PC-9 (cell line): ENCODE measurements at regions not wholly inside any gene's neighbourhood (a gene's known extent, or its start where the extent isn't known, plus 50 kb on each side); places are given as distances from the start of the nearest gene placed in this dataset.
"Not testable (repeated sequence)": the region's sequence is repeated elsewhere in the genome, so short reads cannot be mapped to it uniquely, and the experiment has no call there.

Experiments
- BruUV-seq: library from RNA; stranded (reverse); fragments of 400-500 nt; replicated peaks from 2 replicates; lab custom pipeline; 2021; lab: Mats Ljungman, UMichigan
- CTCF ChIA-PET: fragments of 300-600 bp; sonication (Branson Sonifier 250); formaldehyde crosslinking; loops from one replicate; lab custom pipeline; 2022; ENCODE audit warnings: antibody characterized with exemption; lab: Charles Lee
- POLR2A ChIA-PET: fragments of 300-600 bp; sonication (Branson Sonifier 250); formaldehyde crosslinking; loops from one replicate; lab custom pipeline; 2022; ENCODE audit warnings: antibody characterized with exemption; ENCODE audit not compliant: unreplicated experiment; lab: Charles Lee
- DNase-seq, 2 experiments: peaks; one replicate each; pipeline versions ENCODE4 v3.0.0 to v3.0.0-alpha.2; 2015 to 2022; ENCODE audit warnings: mixed read lengths in 1 of 2
- H2AFZ ChIP-seq: fragments of 200-600 bp; sonication (generic); 2 replicates; pipeline ENCODE4 v1.8.1; 2017; ENCODE audit warnings: antibody characterized with exemption
- H3F3A ChIP-seq: fragments of 200-600 bp; sonication (generic); 2 replicates; pipeline ENCODE4 v1.8.1; 2017; ENCODE audit warnings: antibody characterized with exemption, mild to moderate bottlenecking, low read depth; ENCODE audit not compliant: insufficient read depth
- H3K27ac ChIP-seq: fragments of 200-600 bp; sonication (generic); 2 replicates; pipeline ENCODE4 v1.6.1; 2016; ENCODE audit warnings: mixed run types
- H3K27me3 ChIP-seq: fragments of 200-600 bp; sonication (generic); 2 replicates; pipeline ENCODE4 v1.6.1; 2016; ENCODE audit warnings: low read depth, mixed run types; ENCODE audit not compliant: insufficient read depth
- H3K36me3 ChIP-seq: fragments of 200-600 bp; sonication (generic); 2 replicates; pipeline ENCODE4 v1.6.1; 2016; ENCODE audit warnings: low read depth, mixed run types
- H3K4me1 ChIP-seq: fragments of 200-600 bp; sonication (generic); replicated peaks from 2 replicates; pipeline ENCODE4 v1.6.1; 2016; ENCODE audit warnings: mixed run types; ENCODE audit not compliant: insufficient read depth
- H3K4me2 ChIP-seq: fragments of 200-600 bp; sonication (generic); 2 replicates; pipeline ENCODE4 v1.6.1; 2017; ENCODE audit warnings: mixed run types
- H3K4me3 ChIP-seq: fragments of 200-600 bp; sonication (generic); 2 replicates; pipeline ENCODE4 v1.6.1; 2016; ENCODE audit warnings: mixed run types
- H3K79me2 ChIP-seq: fragments of 200-600 bp; sonication (generic); 2 replicates; pipeline ENCODE4 v1.6.1; 2017; ENCODE audit warnings: low read depth, mixed run types
- H3K9me2 ChIP-seq: fragments of 200-600 bp; sonication (generic); 2 replicates; pipeline ENCODE4 v1.8.1; 2017; ENCODE audit warnings: mild to moderate bottlenecking; ENCODE audit not compliant: insufficient read depth
- H3K9me3 ChIP-seq: fragments of 200-600 bp; sonication (generic); 2 replicates; pipeline ENCODE4 v1.8.1; 2016; ENCODE audit warnings: low read depth; ENCODE audit not compliant: insufficient read depth
- H4K20me1 ChIP-seq: fragments of 200-600 bp; sonication (generic); 2 replicates; pipeline ENCODE4 v1.8.1; 2017; ENCODE audit not compliant: insufficient read depth
- EZH2 ChIP-seq: fragments of 200-600 bp; sonication (generic); IDR thresholded peaks from 2 replicates; pipeline ENCODE4 v1.8.0; 2017; ENCODE audit warnings: antibody characterized with exemption, low read depth
- intact Hi-C: fragments of 100-400 bp; cut with micrococcal nuclease; formaldehyde crosslinking; loops from one replicate; pipeline ENCODE4 v1.10.0; 2022; ENCODE audit not compliant: unreplicated experiment
- TF ChIP-seq, protein P1 (sequence below): fragments of 200-600 bp; sonication (generic); conservative IDR thresholded peaks from 2 replicates; pipeline ENCODE4 v1.6.1; 2017; ENCODE audit warnings: mixed run types, antibody characterized with exemption, mild to moderate bottlenecking, moderate library complexity

DNA sequence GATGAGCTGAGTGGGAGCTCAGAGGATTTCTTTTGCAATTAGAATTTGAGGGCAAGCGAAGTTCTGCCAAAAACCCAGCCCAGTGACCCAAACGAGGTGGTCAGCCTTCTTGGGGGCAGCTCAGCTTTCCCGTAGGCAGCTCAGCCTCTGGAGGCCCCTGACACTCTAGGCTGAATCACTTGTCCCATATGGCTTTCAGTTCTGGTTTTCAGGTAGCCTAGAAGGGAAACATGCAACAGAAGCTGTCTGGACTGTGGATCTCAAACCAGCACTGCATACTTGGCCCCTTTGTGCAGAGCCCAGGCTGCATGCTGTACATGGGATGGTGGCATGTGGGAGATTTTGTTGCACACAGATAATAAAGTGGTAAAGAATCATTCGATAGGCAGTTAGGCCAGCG is 322.8 kb downstream of the ANKRD30A start:
- ChIA-PET POLR2A (no interaction called here), CTCF (no interaction called here)
- no peaks in the 10 kb centered on the region for H4K20me1 ChIP-seq
- no peak overlapping the region for H3K4me2 ChIP-seq
- H3K4me1 ChIP-seq, result no peaks in the 10 kb centered on the region
- no peaks in the 10 kb centered on the region for H3K9me3 ChIP-seq
- no peak overlapping the region for H3K27ac ChIP-seq
- no TSS peak for BruUV-seq
- H2AFZ ChIP-seq, result no peak overlapping the region
- TF ChIP-seq, protein P1, sequence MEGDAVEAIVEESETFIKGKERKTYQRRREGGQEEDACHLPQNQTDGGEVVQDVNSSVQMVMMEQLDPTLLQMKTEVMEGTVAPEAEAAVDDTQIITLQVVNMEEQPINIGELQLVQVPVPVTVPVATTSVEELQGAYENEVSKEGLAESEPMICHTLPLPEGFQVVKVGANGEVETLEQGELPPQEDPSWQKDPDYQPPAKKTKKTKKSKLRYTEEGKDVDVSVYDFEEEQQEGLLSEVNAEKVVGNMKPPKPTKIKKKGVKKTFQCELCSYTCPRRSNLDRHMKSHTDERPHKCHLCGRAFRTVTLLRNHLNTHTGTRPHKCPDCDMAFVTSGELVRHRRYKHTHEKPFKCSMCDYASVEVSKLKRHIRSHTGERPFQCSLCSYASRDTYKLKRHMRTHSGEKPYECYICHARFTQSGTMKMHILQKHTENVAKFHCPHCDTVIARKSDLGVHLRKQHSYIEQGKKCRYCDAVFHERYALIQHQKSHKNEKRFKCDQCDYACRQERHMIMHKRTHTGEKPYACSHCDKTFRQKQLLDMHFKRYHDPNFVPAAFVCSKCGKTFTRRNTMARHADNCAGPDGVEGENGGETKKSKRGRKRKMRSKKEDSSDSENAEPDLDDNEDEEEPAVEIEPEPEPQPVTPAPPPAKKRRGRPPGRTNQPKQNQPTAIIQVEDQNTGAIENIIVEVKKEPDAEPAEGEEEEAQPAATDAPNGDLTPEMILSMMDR, result no peak
- no peak for TF ChIP-seq EZH2
- no peaks in the 10 kb centered on the region for H3K27me3 ChIP-seq
- H3K4me3 ChIP-seq, result no peak overlapping the region
- H3F3A ChIP-seq, result no peaks in the 10 kb centered on the region
- no peaks in the 10 kb centered on the region for H3K9me2 ChIP-seq
- intact Hi-C loops, result no loop called here
- no peaks in the 10 kb centered on the region for H3K79me2 ChIP-seq
- no peaks in the 10 kb centered on the region for H3K36me3 ChIP-seq
- no peak for DNase-seq

DNA sequence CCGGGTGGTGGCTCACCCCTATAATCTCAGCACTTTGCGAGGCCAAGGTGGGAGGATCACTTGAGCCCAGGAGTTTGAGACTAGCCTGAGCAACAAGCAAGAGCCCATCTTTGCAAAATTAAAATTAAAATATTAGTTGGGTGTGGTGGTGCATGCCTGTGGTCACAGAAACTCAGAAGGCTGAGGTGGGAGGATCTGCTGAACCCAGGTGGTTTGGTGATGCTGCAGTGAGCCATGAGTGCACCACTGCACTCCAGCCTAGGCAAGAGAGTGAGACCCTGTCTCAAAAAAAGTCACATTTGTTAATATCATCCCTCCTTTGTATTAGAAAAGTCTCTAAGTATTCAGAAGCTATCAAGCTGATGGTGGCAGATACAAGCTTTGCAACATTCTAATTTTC is 317.5 kb downstream of the ANKRD30A start:
- DNase-seq, result no peak
- no peaks in the 10 kb centered on the region for H3K79me2 ChIP-seq
- POLR2A ChIA-PET, result no interaction called here
- H3K9me3 ChIP-seq, result no peaks in the 10 kb centered on the region
- no peak overlapping the region for H3K4me3 ChIP-seq
- no peak overlapping the region for H3K27ac ChIP-seq
- no peaks in the 10 kb centered on the region for H3K36me3 ChIP-seq
- H2AFZ ChIP-seq, result no peak overlapping the region
- TF ChIP-seq, protein P1, result no peak
- no peak for TF ChIP-seq EZH2
- H3K9me2 ChIP-seq, result no peaks in the 10 kb centered on the region
- no peaks in the 10 kb centered on the region for H3K27me3 ChIP-seq
- H3F3A ChIP-seq, result no peaks in the 10 kb centered on the region
- H3K4me2 ChIP-seq, result no peak overlapping the region
- CTCF ChIA-PET, result no interaction called here
- H3K4me1 ChIP-seq, result no peaks in the 10 kb centered on the region
- no peaks in the 10 kb centered on the region for H4K20me1 ChIP-seq
- BruUV-seq, result no TSS peak
- intact Hi-C loops, result no loop called here

DNA sequence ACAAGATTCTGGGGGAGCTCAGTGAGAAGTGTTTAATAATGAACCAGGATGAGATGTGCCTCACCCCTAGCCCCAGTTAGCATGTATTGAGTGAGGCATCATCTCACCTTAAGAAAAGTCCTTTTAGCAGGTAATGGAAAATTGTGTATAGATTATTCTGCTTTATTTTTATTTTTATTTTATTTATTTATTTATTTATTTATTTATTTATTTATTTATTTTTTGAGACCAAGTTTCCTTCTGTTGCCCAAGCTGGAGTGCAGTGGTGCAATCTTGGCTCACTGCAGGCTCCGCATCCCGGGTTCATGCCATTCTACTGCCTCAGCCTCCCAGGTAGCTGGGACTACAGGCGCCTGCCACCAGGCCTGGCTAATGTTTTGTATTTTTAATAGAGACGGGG is 315.8 kb downstream of the ANKRD30A start:
- H2AFZ ChIP-seq, intact Hi-C loops, H3K9me3 ChIP-seq, H3K4me2 ChIP-seq, H3K27ac ChIP-seq, BruUV-seq, H3K4me1 ChIP-seq, H4K20me1 ChIP-seq, H3K27me3 ChIP-seq, H3K79me2 ChIP-seq, DNase-seq, CTCF ChIA-PET, H3K36me3 ChIP-seq, H3K4me3 ChIP-seq, POLR2A ChIA-PET, H3F3A ChIP-seq, H3K9me2 ChIP-seq: not testable (repeated sequence)

DNA sequence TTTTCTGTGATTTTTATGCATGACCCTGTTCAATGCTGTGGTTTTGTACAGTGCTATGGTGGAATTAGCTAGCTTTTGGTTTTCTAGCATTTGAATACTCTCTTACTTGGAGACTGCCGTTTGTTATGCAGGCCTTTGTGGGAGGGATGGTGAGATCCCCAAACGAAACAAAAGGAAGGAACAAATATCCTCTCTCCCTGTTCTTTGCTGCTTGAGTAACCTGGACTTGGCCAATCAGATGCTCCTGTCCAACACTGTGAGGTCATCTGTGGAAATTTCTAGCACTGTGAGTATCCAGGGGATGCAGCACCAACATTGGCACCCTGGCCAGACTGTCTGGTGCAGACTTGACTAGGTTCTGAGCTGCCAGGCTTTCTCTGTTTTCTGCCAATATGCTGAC is 314.4 kb downstream of the ANKRD30A start:
- H3K79me2 ChIP-seq, result no peaks in the 10 kb centered on the region
- H3F3A ChIP-seq, result no peaks in the 10 kb centered on the region
- ChIA-PET POLR2A (no interaction called here), CTCF (no interaction called here)
- no peak overlapping the region for H3K4me3 ChIP-seq
- no peaks in the 10 kb centered on the region for H3K4me1 ChIP-seq
- no peak for DNase-seq
- intact Hi-C loops, result no loop called here
- H2AFZ ChIP-seq, result no peak overlapping the region
- H3K36me3 ChIP-seq, result no peaks in the 10 kb centered on the region
- no peak overlapping the region for H3K27ac ChIP-seq
- H3K9me2 ChIP-seq, result no peaks in the 10 kb centered on the region
- no TSS peak for BruUV-seq
- no peaks in the 10 kb centered on the region for H3K27me3 ChIP-seq
- H3K4me2 ChIP-seq, result no peak overlapping the region
- H3K9me3 ChIP-seq, result no peaks in the 10 kb centered on the region
- TF ChIP-seq EZH2, result no peak
- TF ChIP-seq, protein P1, result no peak
- no peaks in the 10 kb centered on the region for H4K20me1 ChIP-seq
